Thyroid gland (tissue), 4 donors: ENCODE measurements at regions not wholly inside any gene's neighbourhood (a gene's known extent, or its start where the extent isn't known, plus 50 kb on each side); places are given as distances from the start of the nearest gene placed in this dataset.

ENCODE experiments used
- DNase-seq, 2 donors: peaks; one replicate each; pipeline ENCODE4 v3.0.0-alpha.2; 2019
- H3K27ac ChIP-seq, 3 donors: fragments of 200-600 bp; sonication (generic); 1 replicate in 2 of 3; 2 replicates in 1 of 3; pipeline ENCODE4 v1.5.1; 2016 to 2019; ENCODE audit warnings: mild to moderate bottlenecking in 1 of 3, moderate library complexity in 1 of 3
- H3K27me3 ChIP-seq: fragments of 200-600 bp; sonication (generic); one replicate; pipeline ENCODE4 v1.5.1; 2019
- H3K36me3 ChIP-seq, 2 donors: fragments of 200-600 bp; sonication (generic); one replicate each; pipeline ENCODE4 v1.5.1; 2016 to 2019
- H3K4me1 ChIP-seq, 2 donors: fragments of 200-600 bp; sonication (generic); one replicate each; pipeline ENCODE4 v1.5.1; 2017 to 2019
- H3K4me3 ChIP-seq, 3 donors: fragments of 200-600 bp; sonication (generic); replicated peaks in 1 of 3; 1 replicate in 2 of 3; 2 replicates in 1 of 3; pipeline ENCODE4 v1.5.1; 2016; ENCODE audit warnings: mild to moderate bottlenecking in 1 of 3
- H3K9me3 ChIP-seq: fragments of 200-600 bp; sonication (generic); one replicate; pipeline ENCODE4 v1.5.1; 2017
- POLR2A ChIP-seq, 2 donors: fragments of 450-650 bp; IDR thresholded peaks; one replicate each; pipeline ENCODE4 v1.6.1; 2017; ENCODE audit warnings: antibody characterized with exemption in 2 of 2, mild to moderate bottlenecking in 2 of 2, moderate library complexity in 1 of 2
- WGBS, 2 donors: methylation state at CpG; one replicate each; pipeline ENCODE4 v1.1.5; 2017; 5-methylcytosine and 5-hydroxymethylcytosine counted together
- intact Hi-C: fragments of 100-400 bp; cut with DNase I; formaldehyde crosslinking; loops from one replicate; pipeline ENCODE4 v1.15.1; 2023
- TF ChIP-seq, protein P1 (sequence below), 6 experiments: fragments of 200-600 bp in 3 of 6; fragments of 450-650 bp in 3 of 6; sonication (generic) in 3 of 6; IDR thresholded peaks; one replicate each; pipeline ENCODE4 v1.5.1; 2016 to 2019; ENCODE audit warnings: antibody characterized with exemption in 6 of 6, mild to moderate bottlenecking in 2 of 6, inconsistent platforms in 1 of 6, moderate library complexity in 1 of 6

DNA sequence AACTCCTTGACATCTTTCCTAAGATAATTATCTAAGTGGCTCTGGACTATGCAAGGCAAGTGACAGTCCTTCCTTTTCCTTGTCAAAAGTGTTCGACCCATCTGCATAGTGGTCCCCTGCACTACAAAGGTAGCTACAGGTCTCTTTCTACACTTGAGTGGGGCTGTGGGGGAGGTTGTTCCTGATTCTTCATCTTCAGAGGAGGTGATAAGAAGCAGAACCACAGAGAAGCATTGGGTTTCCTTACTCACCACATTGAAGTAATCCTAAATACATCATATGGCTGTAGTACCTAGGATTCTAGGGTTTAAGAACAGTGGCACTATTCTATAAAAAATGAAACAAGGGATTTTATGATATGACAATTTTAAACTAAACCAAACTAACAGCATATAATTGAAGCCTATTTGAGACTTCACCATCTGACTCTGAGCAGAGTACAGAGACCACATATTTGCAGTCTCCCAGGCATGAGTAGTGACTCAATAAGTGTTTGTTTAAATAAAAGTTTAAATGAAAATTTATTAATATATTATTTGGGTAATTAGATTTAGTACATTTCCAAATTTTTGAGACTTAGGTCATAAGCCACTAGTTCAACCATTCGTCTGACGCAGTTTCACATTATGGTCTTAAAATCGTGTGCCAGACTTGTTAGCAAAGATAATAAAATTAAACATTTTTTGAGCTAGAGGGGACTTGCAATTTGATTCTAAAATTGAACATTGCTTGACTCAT, 54.9 kb upstream of the NEK7 start:
- TF ChIP-seq, protein P1, sequence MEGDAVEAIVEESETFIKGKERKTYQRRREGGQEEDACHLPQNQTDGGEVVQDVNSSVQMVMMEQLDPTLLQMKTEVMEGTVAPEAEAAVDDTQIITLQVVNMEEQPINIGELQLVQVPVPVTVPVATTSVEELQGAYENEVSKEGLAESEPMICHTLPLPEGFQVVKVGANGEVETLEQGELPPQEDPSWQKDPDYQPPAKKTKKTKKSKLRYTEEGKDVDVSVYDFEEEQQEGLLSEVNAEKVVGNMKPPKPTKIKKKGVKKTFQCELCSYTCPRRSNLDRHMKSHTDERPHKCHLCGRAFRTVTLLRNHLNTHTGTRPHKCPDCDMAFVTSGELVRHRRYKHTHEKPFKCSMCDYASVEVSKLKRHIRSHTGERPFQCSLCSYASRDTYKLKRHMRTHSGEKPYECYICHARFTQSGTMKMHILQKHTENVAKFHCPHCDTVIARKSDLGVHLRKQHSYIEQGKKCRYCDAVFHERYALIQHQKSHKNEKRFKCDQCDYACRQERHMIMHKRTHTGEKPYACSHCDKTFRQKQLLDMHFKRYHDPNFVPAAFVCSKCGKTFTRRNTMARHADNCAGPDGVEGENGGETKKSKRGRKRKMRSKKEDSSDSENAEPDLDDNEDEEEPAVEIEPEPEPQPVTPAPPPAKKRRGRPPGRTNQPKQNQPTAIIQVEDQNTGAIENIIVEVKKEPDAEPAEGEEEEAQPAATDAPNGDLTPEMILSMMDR (IDR thresholded peaks at IDR 0.05) = no peak
- TF ChIP-seq POLR2A (IDR thresholded peaks at IDR 0.05) = no peak
- Histone ChIP-seq H3K4me3 (no peak overlapping the region), H3K9me3 (no peaks in the 10 kb centered on the region), H3K27me3 (no peaks in the 10 kb centered on the region), H3K27ac (no peak overlapping the region), H3K36me3 (no peaks in the 10 kb centered on the region), H3K4me1 (no peaks in the 10 kb centered on the region)
- WGBS, 2 donors = 57 to 64% methylated on average over 4 of the region's 4 CpGs
- no peak for DNase-seq
- intact Hi-C loops = no loop called here

DNA sequence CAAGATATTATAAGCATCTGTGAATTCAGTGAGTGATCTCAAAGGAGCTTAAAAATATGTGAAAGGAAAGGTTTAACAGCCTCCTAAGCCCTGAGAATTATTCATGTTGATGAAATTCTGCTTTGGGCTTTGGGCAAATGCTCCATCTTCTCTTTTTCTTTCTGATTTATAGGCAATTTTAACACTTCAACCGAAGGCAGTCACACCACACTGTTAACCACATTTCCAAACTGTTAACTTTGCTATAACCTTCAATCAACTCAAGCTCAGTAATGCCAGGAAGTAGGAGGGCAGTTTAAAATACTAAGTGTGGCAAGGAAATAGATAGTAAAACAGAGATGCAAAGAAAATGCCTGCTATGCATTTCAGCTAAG, 54.4 kb upstream of the NEK7 start:
- Histone ChIP-seq H3K27ac (no peak overlapping the region), H3K4me1 (no peaks in the 10 kb centered on the region), H3K9me3 (no peaks in the 10 kb centered on the region), H3K27me3 (no peaks in the 10 kb centered on the region), H3K4me3 (no peak overlapping the region), H3K36me3 (no peaks in the 10 kb centered on the region)
- no peak for DNase-seq
- WGBS, 2 donors = 44 to 53% methylated on average over 1 of the region's 1 CpG
- TF ChIP-seq POLR2A (IDR thresholded peaks at IDR 0.05) = no peak
- TF ChIP-seq, protein P1 (IDR thresholded peaks at IDR 0.05) = no peak
- intact Hi-C loops = no loop called here

DNA sequence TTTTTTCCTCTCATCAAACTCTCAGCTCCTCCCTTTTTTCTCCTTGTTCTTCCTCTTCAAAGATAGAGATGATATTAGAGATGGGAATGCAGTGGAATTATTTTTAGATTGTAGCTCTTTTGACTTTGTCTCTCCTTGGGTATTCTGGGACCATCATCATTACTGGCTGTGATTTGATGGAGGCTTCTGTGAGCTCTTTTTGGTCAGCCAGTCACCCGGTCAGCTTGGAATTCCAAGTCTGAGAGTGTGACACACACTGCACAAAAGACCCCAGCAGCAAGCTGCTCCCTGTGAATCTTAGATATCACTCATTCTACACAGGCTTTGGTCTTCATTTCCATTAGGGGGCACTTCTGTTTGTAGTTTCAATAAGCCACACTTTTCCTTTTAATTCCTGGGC, 51.6 kb upstream of the NEK7 start:
- intact Hi-C loops = no loop called here
- WGBS, 2 donors = 89 to 90% methylated on average over 1 of the region's 1 CpG
- no peak overlapping the region for H3K27ac ChIP-seq
- no peaks in the 10 kb centered on the region for H3K36me3 ChIP-seq
- H3K4me1 ChIP-seq = no peaks in the 10 kb centered on the region
- no peaks in the 10 kb centered on the region for H3K27me3 ChIP-seq
- TF ChIP-seq, protein P1 (IDR thresholded peaks at IDR 0.05) = no peak
- no peak for TF ChIP-seq POLR2A (IDR thresholded peaks at IDR 0.05)
- H3K4me3 ChIP-seq = no peak overlapping the region
- no peaks in the 10 kb centered on the region for H3K9me3 ChIP-seq
- DNase-seq = no peak

DNA sequence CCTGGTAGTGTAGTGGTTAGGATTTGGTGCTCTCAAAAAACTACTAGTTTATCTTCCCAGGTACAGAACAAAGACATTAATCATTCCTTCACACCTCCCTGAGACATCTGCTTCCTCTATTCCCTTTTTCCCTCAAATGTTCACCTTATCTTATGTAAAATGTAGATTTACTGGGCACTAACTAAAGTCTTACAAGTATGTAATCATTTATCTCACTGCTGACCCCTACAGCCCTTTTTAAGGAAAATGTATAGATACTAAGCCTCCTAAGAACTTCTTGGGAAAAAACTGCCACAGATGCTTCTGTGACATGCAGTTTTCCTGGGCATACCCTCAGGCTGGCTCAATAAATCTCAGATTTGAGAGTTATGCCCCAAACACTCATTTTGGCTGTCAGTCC, 50.8 kb upstream of the NEK7 start:
- Histone ChIP-seq H3K27me3 (no peaks in the 10 kb centered on the region), H3K9me3 (no peaks in the 10 kb centered on the region), H3K4me1 (no peaks in the 10 kb centered on the region), H3K4me3 (no peak overlapping the region), H3K36me3 (no peaks in the 10 kb centered on the region), H3K27ac (no peak overlapping the region)
- intact Hi-C loops = no loop called here
- no peak for TF ChIP-seq POLR2A (IDR thresholded peaks at IDR 0.05)
- TF ChIP-seq, protein P1 (IDR thresholded peaks at IDR 0.05) = no peak
- no peak for DNase-seq
